HL-60 (cell line): ENCODE measurements at regions not wholly inside any gene's neighbourhood (a gene's known extent, or its start where the extent isn't known, plus 50 kb on each side); places are given as distances from the start of the nearest gene placed in this dataset.

Experiments
- DNase-seq, 2 experiments: peaks; one replicate each; pipeline ENCODE4 v3.0.0-alpha.2; 2010 to 2020; ENCODE audit warnings: low read depth in 1 of 2, low spot score in 1 of 2
- H3K27ac ChIP-seq: fragments of 250-450 bp; sonication (Bioruptor Pico); replicated peaks from 2 replicates; pipeline ENCODE4 v1.5.1; 2020; ENCODE audit warnings: mild to moderate bottlenecking, moderate library complexity
- H3K27me3 ChIP-seq: fragments of 250-450 bp; sonication (Bioruptor Pico); 2 replicates; pipeline ENCODE4 v1.5.1; 2021; ENCODE audit warnings: mild to moderate bottlenecking, moderate library complexity; ENCODE audit not compliant: insufficient read depth, poor library complexity, severe bottlenecking
- H3K4me3 ChIP-seq: replicated peaks from 2 replicates; pipeline ENCODE4 v1.5.1; 2011; ENCODE audit warnings: mild to moderate bottlenecking, control low read depth, low read length; ENCODE audit not compliant: insufficient read depth
- GABPA ChIP-seq: IDR thresholded peaks from 2 replicates; pipeline ENCODE4 v1.6.1; 2012; ENCODE audit warnings: low read depth
- POLR2AphosphoS5 ChIP-seq: IDR thresholded peaks from 2 replicates; pipeline ENCODE4 v1.6.1; 2012; ENCODE audit warnings: low read depth
- REST ChIP-seq: IDR thresholded peaks from 2 replicates; pipeline ENCODE4 v1.6.1; 2012; ENCODE audit warnings: low read depth; ENCODE audit not compliant: insufficient replicate concordance
- SPI1 ChIP-seq: IDR thresholded peaks from 2 replicates; pipeline ENCODE4 v1.6.1; 2012; ENCODE audit warnings: low read depth, mild to moderate bottlenecking, borderline replicate concordance
- TF ChIP-seq, protein P1 (sequence below): IDR thresholded peaks from one replicate; pipeline ENCODE4 v1.5.1; 2011; ENCODE audit warnings: low read length, control low read depth, inconsistent platforms; ENCODE audit not compliant: insufficient read depth

DNA sequence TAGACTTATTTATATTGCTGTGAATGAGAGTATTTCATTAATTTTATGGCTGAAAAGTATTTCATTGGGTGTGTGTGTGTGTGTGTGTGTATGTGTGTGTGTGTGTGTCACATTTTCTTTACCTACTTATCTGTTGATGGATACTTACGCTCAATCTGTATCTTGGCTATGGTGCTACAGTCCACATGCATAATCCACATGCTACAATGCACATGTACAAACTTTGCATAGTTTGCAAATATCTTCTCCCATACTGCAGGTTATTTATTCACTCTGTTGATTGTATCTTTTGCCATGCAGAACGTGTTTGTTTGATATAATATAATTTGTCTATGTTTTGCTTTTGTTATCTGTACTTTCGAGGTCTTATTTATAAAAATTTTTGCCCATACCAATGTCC is 167.8 kb downstream of the RAB28 start:
- DNase-seq, result no peak
- Histone ChIP-seq H3K4me3 (no peak overlapping the region), H3K27me3 (no peaks in the 10 kb centered on the region), H3K27ac (no peak overlapping the region)
- TF ChIP-seq, protein P1, sequence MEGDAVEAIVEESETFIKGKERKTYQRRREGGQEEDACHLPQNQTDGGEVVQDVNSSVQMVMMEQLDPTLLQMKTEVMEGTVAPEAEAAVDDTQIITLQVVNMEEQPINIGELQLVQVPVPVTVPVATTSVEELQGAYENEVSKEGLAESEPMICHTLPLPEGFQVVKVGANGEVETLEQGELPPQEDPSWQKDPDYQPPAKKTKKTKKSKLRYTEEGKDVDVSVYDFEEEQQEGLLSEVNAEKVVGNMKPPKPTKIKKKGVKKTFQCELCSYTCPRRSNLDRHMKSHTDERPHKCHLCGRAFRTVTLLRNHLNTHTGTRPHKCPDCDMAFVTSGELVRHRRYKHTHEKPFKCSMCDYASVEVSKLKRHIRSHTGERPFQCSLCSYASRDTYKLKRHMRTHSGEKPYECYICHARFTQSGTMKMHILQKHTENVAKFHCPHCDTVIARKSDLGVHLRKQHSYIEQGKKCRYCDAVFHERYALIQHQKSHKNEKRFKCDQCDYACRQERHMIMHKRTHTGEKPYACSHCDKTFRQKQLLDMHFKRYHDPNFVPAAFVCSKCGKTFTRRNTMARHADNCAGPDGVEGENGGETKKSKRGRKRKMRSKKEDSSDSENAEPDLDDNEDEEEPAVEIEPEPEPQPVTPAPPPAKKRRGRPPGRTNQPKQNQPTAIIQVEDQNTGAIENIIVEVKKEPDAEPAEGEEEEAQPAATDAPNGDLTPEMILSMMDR, result no peak
- TF ChIP-seq SPI1 (no peak), POLR2AphosphoS5 (no peak), GABPA (no peak), REST (no peak)

DNA sequence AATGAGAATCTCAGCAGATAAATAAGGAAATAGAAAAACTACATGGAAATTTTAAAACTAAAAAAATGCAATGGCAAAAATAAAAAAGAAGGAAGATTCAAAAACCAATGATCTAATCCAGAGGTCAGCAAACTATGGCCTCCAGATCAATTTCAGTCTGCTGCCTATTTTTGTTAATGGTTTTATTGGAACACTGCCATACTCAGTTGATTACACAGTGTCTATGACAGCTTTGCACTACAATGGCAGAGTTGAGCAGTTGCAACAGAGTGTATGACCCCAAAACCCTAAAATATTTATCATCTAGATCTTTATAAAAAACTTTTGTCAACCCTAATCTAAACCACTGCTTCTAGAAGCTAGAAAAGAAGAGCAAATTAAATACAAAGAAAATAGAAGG is 170.3 kb downstream of the RAB28 start:
- Histone ChIP-seq H3K4me3 (no peak overlapping the region), H3K27ac (no peak overlapping the region), H3K27me3 (no peaks in the 10 kb centered on the region)
- no peak for DNase-seq
- no peak for TF ChIP-seq POLR2AphosphoS5
- TF ChIP-seq GABPA, result no peak
- no peak for TF ChIP-seq REST
- TF ChIP-seq, protein P1, result no peak
- no peak for TF ChIP-seq SPI1

GRCh38 chr4:13312264-13312663 is 171.9 kb downstream of the RAB28 start:
- Histone ChIP-seq H3K27me3 (no peaks in the 10 kb centered on the region), H3K27ac (no peak overlapping the region), H3K4me3 (no peak overlapping the region)
- DNase-seq, result no peak
- no peak for TF ChIP-seq GABPA
- TF ChIP-seq, protein P1, result no peak
- TF ChIP-seq REST, result no peak
- no peak for TF ChIP-seq SPI1
- no peak for TF ChIP-seq POLR2AphosphoS5
